ENCODE measurements at regions not wholly inside any gene's neighbourhood (a gene's known extent, or its start where the extent isn't known, plus 50 kb on each side); places are given as distances from the start of the nearest gene placed in this dataset.

DNA sequence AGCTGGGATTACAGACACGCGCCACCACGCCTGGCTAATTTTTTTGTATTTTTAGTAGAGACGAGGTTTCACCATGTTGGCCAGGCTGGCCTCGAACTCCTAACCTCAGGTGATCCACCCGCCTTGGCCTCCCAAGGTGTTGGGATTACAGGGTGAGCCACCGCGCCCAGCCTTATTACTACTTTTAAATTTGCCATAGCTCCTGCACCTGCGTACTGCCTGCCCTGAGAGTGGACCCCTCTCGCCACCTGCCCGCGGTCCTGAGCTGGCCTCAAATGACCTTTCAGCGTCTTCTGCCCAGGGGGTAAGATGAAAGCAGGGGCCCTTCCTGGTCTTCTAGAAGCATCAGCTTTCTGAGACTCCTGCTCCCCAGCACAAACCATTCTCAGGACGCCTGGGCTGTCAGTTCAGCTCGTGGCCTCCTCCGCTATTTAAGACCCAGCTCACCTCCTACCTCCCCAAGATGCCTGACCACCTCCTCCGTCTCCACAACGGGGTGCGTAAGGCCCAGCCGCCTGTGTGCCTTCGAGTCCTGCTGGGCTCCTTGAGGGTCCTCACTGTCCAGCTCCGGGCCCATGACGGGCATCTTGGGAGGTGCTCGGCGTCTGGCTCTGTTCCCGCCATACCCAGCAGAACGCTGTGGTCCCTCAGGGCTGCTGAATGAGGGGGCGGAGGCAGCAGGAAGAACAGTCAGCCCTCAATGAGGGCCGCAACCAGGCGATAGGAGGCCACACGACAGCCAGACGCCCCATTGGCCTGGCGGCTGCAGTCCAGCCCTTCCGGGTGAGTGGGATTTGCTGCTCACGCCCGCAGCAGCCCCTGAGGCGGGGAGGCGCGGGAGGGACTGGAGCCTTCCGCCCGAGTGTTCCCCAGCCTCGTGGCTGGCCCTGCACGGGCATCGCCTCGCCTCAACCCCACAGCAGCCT, 266.6 kb downstream of the TFCP2L1 start:
- Mint-ChIP-seq H3K27me3 (ENCODE audit: insufficient read depth) (peaks cover 79% of the 10 kb centered on the region), H3K4me3 (peak overlapping the region; percentile 41), H3K9me3 (no peaks in the 10 kb centered on the region), H3K4me1 (no peaks in the 10 kb centered on the region), H3K36me3 (ENCODE audit: low read depth) (no peaks in the 10 kb centered on the region), H3K27ac (no peak overlapping the region)
- peaks cover 56% of the 10 kb centered on the region for H3K27me3 ChIP-seq (ENCODE audit: control insufficient read depth, insufficient read depth, low read length, poor library complexity, severe bottlenecking)
- H3K9ac ChIP-seq (ENCODE audit: extremely low read depth, low read length, poor library complexity, severe bottlenecking), result no peak overlapping the region
- TF ChIP-seq, protein P1, sequence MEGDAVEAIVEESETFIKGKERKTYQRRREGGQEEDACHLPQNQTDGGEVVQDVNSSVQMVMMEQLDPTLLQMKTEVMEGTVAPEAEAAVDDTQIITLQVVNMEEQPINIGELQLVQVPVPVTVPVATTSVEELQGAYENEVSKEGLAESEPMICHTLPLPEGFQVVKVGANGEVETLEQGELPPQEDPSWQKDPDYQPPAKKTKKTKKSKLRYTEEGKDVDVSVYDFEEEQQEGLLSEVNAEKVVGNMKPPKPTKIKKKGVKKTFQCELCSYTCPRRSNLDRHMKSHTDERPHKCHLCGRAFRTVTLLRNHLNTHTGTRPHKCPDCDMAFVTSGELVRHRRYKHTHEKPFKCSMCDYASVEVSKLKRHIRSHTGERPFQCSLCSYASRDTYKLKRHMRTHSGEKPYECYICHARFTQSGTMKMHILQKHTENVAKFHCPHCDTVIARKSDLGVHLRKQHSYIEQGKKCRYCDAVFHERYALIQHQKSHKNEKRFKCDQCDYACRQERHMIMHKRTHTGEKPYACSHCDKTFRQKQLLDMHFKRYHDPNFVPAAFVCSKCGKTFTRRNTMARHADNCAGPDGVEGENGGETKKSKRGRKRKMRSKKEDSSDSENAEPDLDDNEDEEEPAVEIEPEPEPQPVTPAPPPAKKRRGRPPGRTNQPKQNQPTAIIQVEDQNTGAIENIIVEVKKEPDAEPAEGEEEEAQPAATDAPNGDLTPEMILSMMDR (conservative IDR thresholded peaks at IDR 0.05), result no peak
- WGBS, 2 experiments (ENCODE audit: insufficient coverage in 1 of 2, insufficient read length in 1 of 2), result 89 to 94% methylated on average over 27 to 45 of the region's 45 CpGs
- H3K36me3 ChIP-seq (ENCODE audit: control insufficient read depth, insufficient read depth, low read length), result no peaks in the 10 kb centered on the region
- no peak overlapping the region for H3K4me3 ChIP-seq (ENCODE audit: low read length)
- no peaks in the 10 kb centered on the region for H3K9me3 ChIP-seq (ENCODE audit: control insufficient read depth, low read length)
- peak overlapping the region; percentile 44 for H3K27ac ChIP-seq (ENCODE audit: low read depth, low read length)
- DNase-seq, result peak; percentile 91
- no peaks in the 10 kb centered on the region for H3K4me1 ChIP-seq (ENCODE audit: control insufficient read depth, insufficient read depth, low read length)

DNA sequence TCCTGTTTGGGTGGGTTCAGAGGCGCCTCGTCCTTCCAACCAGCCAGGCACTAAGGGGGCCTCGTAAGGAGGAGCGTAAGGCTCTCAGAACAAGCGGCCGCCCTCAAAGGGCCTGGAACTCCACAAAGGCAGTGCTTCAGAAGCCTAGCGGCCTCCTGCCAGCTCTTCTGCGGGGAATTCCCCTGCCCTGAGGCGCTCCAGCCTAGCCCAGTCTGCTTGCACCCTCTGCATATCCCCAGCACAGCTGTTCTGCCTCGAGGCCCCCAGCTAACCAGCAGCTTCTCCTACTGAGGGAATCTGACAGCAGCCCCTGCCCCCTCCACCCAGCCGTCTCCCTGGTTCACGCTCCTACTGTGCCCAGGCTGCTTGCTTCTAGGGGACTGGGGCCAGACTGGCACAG, 265.9 kb downstream of the TFCP2L1 start:
- H3K4me1 ChIP-seq (ENCODE audit: control insufficient read depth, insufficient read depth, low read length), result no peaks in the 10 kb centered on the region
- Mint-ChIP-seq H3K4me3 (peak overlapping the region; percentile 41), H3K9me3 (peaks cover 3% of the 10 kb centered on the region), H3K36me3 (ENCODE audit: low read depth) (no peaks in the 10 kb centered on the region), H3K27me3 (ENCODE audit: insufficient read depth) (peaks cover 80% of the 10 kb centered on the region), H3K4me1 (no peaks in the 10 kb centered on the region), H3K27ac (no peak overlapping the region)
- H3K9me3 ChIP-seq (ENCODE audit: control insufficient read depth, low read length), result peaks cover 5% of the 10 kb centered on the region
- no peaks in the 10 kb centered on the region for H3K36me3 ChIP-seq (ENCODE audit: control insufficient read depth, insufficient read depth, low read length)
- no peak overlapping the region for H3K9ac ChIP-seq (ENCODE audit: extremely low read depth, low read length, poor library complexity, severe bottlenecking)
- H3K4me3 ChIP-seq (ENCODE audit: low read length), result no peak overlapping the region
- 72 to 84% methylated on average over 3 to 12 of the region's 12 CpGs for WGBS, 2 experiments (ENCODE audit: insufficient coverage in 1 of 2, insufficient read length in 1 of 2)
- TF ChIP-seq, protein P1 (conservative IDR thresholded peaks at IDR 0.05), result no peak
- H3K27ac ChIP-seq (ENCODE audit: low read depth, low read length), result peak overlapping the region; percentile 44
- peaks cover 63% of the 10 kb centered on the region for H3K27me3 ChIP-seq (ENCODE audit: control insufficient read depth, insufficient read depth, low read length, poor library complexity, severe bottlenecking)
- DNase-seq, result no peak

DNA sequence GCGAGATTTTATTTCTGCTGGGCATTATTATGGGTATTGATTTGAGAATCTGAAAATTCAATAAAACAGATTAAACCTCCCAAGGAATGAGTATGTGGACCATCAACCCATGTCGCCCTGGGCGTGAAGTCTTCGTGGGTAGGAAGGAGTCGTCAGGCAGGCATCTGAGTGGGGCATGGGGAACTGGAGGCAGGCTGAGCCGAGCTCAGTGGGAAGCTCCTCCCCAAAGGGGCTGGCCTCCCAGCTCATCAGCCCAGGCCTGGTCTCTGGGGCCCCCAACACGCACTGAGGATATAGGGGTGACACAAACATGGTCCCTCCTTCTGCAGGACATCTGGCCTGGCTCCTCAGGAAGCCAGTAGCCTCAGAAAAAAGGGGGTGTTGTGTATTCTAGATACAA, 265.2 kb downstream of the TFCP2L1 start:
- H3K9ac ChIP-seq (ENCODE audit: extremely low read depth, low read length, poor library complexity, severe bottlenecking), result no peak overlapping the region
- H3K9me3 ChIP-seq (ENCODE audit: control insufficient read depth, low read length), result peaks cover 5% of the 10 kb centered on the region
- Mint-ChIP-seq H3K27me3 (ENCODE audit: insufficient read depth) (peaks cover 78% of the 10 kb centered on the region), H3K36me3 (ENCODE audit: low read depth) (no peaks in the 10 kb centered on the region), H3K27ac (no peak overlapping the region), H3K4me1 (no peaks in the 10 kb centered on the region), H3K4me3 (no peak overlapping the region), H3K9me3 (peaks cover 5% of the 10 kb centered on the region)
- H3K27ac ChIP-seq (ENCODE audit: low read depth, low read length), result no peak overlapping the region
- peak; percentile 49 for DNase-seq
- H3K4me1 ChIP-seq (ENCODE audit: control insufficient read depth, insufficient read depth, low read length), result no peaks in the 10 kb centered on the region
- no peaks in the 10 kb centered on the region for H3K36me3 ChIP-seq (ENCODE audit: control insufficient read depth, insufficient read depth, low read length)
- WGBS, 2 experiments (ENCODE audit: insufficient coverage in 1 of 2, insufficient read length in 1 of 2), result 86 to 98% methylated on average over 5 to 7 of the region's 7 CpGs
- TF ChIP-seq, protein P1 (conservative IDR thresholded peaks at IDR 0.05), result no peak
- no peak overlapping the region for H3K4me3 ChIP-seq (ENCODE audit: low read length)
- H3K27me3 ChIP-seq (ENCODE audit: control insufficient read depth, insufficient read depth, low read length, poor library complexity, severe bottlenecking), result peaks cover 64% of the 10 kb centered on the region
